ENCODE measurements at regions not wholly inside any gene's neighbourhood (a gene's known extent, or its start where the extent isn't known, plus 50 kb on each side); places are given as distances from the start of the nearest gene placed in this dataset.

DNA sequence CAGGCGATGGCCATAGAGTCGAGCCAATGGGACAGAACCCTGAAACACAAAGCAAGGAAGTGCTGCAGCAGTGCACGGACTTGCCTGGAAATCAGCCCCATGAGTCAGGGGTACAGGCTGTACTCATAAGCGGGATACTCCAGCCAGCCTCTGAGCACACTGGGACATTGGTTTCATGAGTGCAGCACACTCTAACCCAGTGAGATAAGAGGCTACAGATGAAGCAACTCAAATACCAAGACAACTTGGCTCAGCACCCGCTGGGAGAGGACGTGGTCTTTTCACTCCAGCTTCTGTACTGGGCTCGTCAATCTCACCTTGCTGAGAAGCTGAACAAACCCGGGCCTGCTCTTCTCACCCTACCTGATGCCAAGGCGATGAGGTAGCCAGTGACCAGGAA is 98.2 kb downstream of the AXIN2 start:
- no peak for TF ChIP-seq CTCF (IDR thresholded peaks at IDR 0.05; ENCODE audit: low read length)
- no peak for TF ChIP-seq EZH2phosphoT487 (IDR thresholded peaks at IDR 0.05; ENCODE audit: low read length)
